GM21786 (cell line): ENCODE measurements at regions not wholly inside any gene's neighbourhood (a gene's known extent, or its start where the extent isn't known, plus 50 kb on each side); places are given as distances from the start of the nearest gene placed in this dataset.

Experiments
- ATAC-seq: cut with Tn5 transposase; IDR thresholded peaks from one replicate; pipeline ENCODE4 v1.9.1; 2021; ENCODE audit not compliant: unreplicated experiment

- no peak for ATAC-seq
These were observed 260.0 kb downstream of the NR2F1-AS1 start for GRCh38 chr5:93320920-93321445.

- ATAC-seq = no peak
These were observed 267.3 kb downstream of the NR2F1-AS1 start for GRCh38 chr5:93313672-93314071.

- no peak for ATAC-seq
These were observed 269.1 kb downstream of the NR2F1-AS1 start for GRCh38 chr5:93311881-93312280.

GRCh38 chr5:93307557-93307956 lies 273.5 kb downstream of the NR2F1-AS1 start:
- ATAC-seq = no peak

- ATAC-seq = no peak
These were observed 275.0 kb downstream of the NR2F1-AS1 start for GRCh38 chr5:93305984-93306383.

DNA sequence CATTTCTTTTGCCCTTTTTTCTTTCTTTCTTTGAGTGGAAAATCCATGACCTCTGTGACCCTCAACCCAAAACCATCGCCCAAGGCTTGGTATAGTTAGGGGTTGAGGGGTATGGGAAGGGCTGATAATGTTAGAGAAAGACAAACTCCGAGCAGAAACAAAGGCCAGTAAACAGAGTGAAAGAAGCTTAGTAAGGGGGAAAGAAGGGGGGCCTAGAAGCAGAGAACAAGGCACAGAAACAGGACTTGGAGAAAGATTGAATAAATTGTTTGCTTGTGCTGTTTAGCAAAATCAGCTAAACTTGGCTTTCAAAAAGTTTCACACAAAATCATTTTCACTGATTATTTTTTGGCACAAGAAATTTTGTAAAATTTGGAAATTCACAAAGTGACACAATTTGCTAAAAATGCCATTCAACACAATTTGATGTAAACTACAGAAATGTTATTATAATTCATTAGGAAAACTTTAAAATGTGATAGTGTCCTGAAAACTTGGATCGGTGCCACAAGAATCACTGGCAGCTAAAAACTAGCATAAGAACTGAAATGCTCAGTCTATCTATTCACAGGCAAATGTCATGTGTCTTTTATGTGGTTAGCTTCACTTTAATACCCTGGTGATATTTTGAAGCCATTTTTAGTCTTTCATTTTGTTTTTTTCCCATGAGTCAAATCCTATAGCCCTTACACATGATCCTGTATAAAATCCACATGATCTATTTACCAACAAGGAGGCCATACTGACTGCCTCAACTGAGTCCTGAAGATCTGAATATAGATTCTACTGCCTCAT lies 276.4 kb downstream of the NR2F1-AS1 start:
- ATAC-seq = no peak

GRCh38 chr5:93303291-93303691 lies 277.7 kb downstream of the NR2F1-AS1 start:
- no peak for ATAC-seq

DNA sequence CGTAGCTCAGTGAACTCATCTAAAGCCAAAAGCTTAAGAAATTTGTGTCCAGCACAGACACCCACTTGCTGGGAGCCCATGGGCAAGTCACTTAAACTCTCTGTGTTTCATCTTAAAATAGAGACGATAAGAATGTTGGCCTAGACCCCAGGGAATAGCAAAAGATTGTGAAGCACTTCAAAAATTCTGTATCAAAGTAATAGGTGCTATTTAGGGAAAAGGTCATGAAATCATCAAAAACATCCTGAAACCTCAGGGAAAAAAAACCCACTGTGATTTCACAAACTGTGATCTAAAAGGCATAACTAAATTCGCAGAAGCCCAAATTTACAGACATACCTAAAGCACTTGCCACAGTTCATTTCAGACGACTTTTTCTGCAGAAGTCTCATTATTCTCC lies 278.3 kb downstream of the NR2F1-AS1 start:
- no peak for ATAC-seq

DNA sequence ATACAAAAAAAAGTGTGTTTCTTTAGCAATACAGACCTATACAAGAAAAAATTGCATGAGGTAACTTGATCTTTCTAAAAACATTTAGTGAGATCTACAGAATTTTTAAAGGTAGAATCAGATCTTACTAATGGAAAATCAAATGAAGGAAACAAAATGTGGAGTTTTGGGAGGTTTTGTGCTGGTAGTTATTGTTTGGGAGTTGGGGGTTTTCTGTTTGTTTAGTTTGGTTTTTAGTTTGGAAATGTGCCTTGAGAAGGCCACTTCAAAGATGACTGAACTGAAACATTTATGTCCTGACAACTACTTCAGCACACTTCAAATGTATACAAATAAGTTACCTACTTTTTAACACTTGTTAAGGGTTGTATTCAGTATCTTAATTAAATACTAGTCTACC lies 280.1 kb downstream of the NR2F1-AS1 start:
- no peak for ATAC-seq

DNA sequence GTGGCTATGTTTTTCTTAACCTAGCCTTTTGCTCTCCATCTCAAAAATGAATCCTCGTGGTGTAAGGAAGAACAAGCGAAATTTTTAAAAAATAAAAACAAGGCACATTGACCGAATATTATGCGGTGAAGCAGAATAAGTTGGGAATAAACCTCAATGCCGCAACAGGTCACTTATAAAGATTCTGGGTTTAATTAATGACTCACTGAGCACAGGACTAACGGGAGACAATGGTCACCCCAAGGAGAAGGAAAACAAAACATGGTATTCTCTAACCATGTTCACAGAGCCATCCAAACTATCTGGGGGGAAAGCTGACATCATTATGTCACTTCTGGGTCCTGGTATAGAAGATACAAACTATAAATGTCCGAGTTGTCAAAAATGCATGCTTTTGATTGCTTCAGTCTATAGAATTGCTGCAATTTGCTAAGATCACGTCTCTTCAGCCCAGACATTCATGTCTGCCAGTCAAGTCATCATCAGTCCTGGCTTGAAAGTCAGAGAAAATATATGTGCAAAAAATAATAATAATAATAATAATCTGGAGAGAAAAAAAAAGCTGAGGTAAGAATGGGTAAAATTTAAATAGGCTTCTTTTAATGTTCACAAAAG lies 280.6 kb downstream of the NR2F1-AS1 start:
- no peak for ATAC-seq

- no peak for ATAC-seq
These were observed 281.2 kb downstream of the NR2F1-AS1 start for GRCh38 chr5:93299681-93300308.

GRCh38 chr5:93297116-93297515 lies 283.9 kb downstream of the NR2F1-AS1 start:
- ATAC-seq = no peak

DNA sequence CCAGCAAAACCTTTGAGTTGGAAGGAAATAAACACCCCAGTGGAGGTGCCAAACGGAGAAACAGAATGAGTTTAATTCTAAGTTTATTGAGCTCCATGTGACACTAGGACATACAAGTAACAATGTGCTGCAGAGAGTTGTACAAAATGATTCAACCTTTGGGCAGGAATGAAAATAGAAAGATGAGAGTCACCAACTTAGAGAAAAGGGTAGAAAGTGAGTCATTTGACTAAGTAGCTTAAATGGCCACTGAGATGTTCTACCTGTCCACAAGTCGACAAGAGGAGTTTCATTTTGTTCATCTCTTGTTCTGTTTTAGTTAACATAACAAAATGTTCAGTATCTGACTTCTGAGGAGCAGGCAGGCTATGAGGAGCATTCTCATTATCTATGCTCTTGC lies 284.7 kb downstream of the NR2F1-AS1 start:
- ATAC-seq = no peak

- ATAC-seq = no peak
These were observed 286.0 kb downstream of the NR2F1-AS1 start for GRCh38 chr5:93294996-93295395.

DNA sequence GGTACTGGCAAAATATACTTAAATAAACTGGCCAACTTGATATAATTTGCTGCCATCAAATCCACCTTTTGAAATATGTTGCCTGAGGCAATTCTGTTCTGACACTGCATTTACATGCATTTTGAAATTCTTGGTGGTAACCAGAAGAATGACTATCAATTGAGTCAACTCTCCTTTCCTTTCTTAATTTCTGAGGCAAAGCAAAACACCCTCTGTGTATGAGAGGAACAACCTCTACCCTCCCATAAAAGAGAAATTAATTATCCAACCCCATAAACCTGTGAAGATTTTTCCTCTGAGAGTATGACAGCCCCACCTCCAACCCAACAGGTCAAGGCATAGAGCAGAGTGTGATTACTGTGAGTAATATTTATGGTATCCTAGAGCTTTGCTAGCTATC lies 286.8 kb downstream of the NR2F1-AS1 start:
- no peak for ATAC-seq

DNA sequence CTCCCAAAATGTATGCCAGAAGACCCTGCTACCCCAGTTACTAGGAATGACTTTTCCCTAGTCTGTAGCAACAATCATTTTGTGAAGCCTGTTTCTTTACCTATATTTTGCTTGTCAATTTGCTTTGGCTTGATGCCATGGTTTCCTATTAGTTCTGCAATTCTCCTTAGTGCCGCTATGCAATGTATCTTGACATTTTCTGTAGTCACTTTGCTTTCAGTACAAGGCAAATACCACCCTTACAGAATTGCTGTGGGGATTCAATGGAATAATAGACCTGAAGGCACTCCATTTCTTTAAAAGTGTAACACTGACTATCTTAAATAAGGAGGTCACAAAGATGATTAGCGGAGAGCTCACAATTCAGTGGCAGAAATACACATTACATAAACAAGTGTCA lies 291.1 kb downstream of the NR2F1-AS1 start:
- ATAC-seq = no peak

- ATAC-seq = no peak
These were observed 295.6 kb downstream of the NR2F1-AS1 start for GRCh38 chr5:93285461-93285860.

GRCh38 chr5:93281980-93282772 lies 298.8 kb downstream of the NR2F1-AS1 start:
- ATAC-seq = no peak

DNA sequence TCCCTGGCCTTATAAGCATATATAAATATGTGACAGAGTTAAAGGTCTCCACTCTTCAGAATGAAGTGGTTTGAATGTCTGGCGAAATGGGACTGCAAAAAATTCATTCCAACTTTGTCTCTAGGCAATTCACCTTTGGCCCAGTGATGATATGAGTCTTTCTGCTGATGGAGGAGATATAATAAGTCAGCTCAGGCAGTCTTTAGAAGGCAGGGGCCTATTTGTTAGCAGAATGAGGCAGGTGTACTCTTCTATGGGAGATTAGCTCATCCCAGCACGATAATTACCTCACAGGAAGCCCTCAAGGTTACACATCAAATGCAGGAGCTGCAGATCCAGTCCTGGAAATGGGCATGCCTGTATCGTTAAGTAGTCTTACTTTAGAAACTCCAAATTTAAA lies 300.5 kb downstream of the NR2F1-AS1 start:
- ATAC-seq = no peak

- ATAC-seq = no peak
These were observed 301.6 kb downstream of the NR2F1-AS1 start for GRCh38 chr5:93279296-93279963.

GRCh38 chr5:93278896-93279295 lies 302.1 kb downstream of the NR2F1-AS1 start:
- no peak for ATAC-seq
